ENCODE measurements at regions not wholly inside any gene's neighbourhood (a gene's known extent, or its start where the extent isn't known, plus 50 kb on each side); places are given as distances from the start of the nearest gene placed in this dataset.

- no peak for DNase-seq (ENCODE audit: low read depth)
These were observed 262.9 kb upstream of the TCF4 start for GRCh38 chr18:55850904-55851303.

GRCh38 chr18:55849391-55849790, 261.4 kb upstream of the TCF4 start:
- DNase-seq (ENCODE audit: low read depth) = no peak

- no peak for DNase-seq (ENCODE audit: low read depth)
These were observed 260.0 kb upstream of the TCF4 start for GRCh38 chr18:55847960-55848359.

GRCh38 chr18:55845221-55845620, 257.2 kb upstream of the TCF4 start:
- DNase-seq (ENCODE audit: low read depth) = peak; percentile 43

GRCh38 chr18:55844382-55844781, 256.4 kb upstream of the TCF4 start:
- peak; percentile 40 for DNase-seq (ENCODE audit: low read depth)

- no peak for DNase-seq (ENCODE audit: low read depth)
These were observed 253.3 kb upstream of the TCF4 start for GRCh38 chr18:55841314-55841713.

GRCh38 chr18:55840601-55841170, 252.7 kb upstream of the TCF4 start:
- DNase-seq (ENCODE audit: low read depth) = no peak

GRCh38 chr18:55839343-55839742, 251.4 kb upstream of the TCF4 start:
- DNase-seq (ENCODE audit: low read depth) = peak; percentile 88

GRCh38 chr18:55838841-55839240, 250.8 kb upstream of the TCF4 start:
- peak; percentile 83 for DNase-seq (ENCODE audit: low read depth)

- no peak for DNase-seq (ENCODE audit: low read depth)
These were observed 250.3 kb upstream of the TCF4 start for GRCh38 chr18:55838319-55838718.

- DNase-seq (ENCODE audit: low read depth) = peak; percentile 100
These were observed 245.6 kb upstream of the TCF4 start for GRCh38 chr18:55833543-55833942.

- peak; percentile 85 for DNase-seq (ENCODE audit: low read depth)
These were observed 242.6 kb upstream of the TCF4 start for GRCh38 chr18:55830544-55830943.

GRCh38 chr18:55821219-55821618, 233.2 kb upstream of the TCF4 start:
- DNase-seq (ENCODE audit: low read depth) = peak; percentile 71

- no peak for DNase-seq (ENCODE audit: low read depth)
These were observed 231.5 kb upstream of the TCF4 start for GRCh38 chr18:55819448-55819847.

GRCh38 chr18:55818284-55818683, 230.3 kb upstream of the TCF4 start:
- DNase-seq (ENCODE audit: low read depth) = no peak

- DNase-seq (ENCODE audit: low read depth) = no peak
These were observed 223.9 kb upstream of the TCF4 start for GRCh38 chr18:55811925-55812324.

GRCh38 chr18:55805666-55806065, 217.7 kb upstream of the TCF4 start:
- no peak for DNase-seq (ENCODE audit: low read depth)

- DNase-seq (ENCODE audit: low read depth) = peak; percentile 59
These were observed 207.2 kb upstream of the TCF4 start for GRCh38 chr18:55795101-55795669.

- DNase-seq (ENCODE audit: low read depth) = peak; percentile 43
These were observed 206.5 kb upstream of the TCF4 start for GRCh38 chr18:55794288-55795052.

GRCh38 chr18:55790296-55790695, 202.3 kb upstream of the TCF4 start:
- peak; percentile 94 for DNase-seq (ENCODE audit: low read depth)

- no peak for DNase-seq (ENCODE audit: low read depth)
These were observed 199.6 kb upstream of the TCF4 start for GRCh38 chr18:55787536-55788073.

GRCh38 chr18:55786651-55787272, 198.8 kb upstream of the TCF4 start:
- DNase-seq (ENCODE audit: low read depth) = peak; percentile 80

GRCh38 chr18:55783921-55784320, 195.9 kb upstream of the TCF4 start:
- DNase-seq (ENCODE audit: low read depth) = no peak

Data from M059J (cell line).